ENCODE measurements at regions not wholly inside any gene's neighbourhood (a gene's known extent, or its start where the extent isn't known, plus 50 kb on each side); places are given as distances from the start of the nearest gene placed in this dataset.

DNA sequence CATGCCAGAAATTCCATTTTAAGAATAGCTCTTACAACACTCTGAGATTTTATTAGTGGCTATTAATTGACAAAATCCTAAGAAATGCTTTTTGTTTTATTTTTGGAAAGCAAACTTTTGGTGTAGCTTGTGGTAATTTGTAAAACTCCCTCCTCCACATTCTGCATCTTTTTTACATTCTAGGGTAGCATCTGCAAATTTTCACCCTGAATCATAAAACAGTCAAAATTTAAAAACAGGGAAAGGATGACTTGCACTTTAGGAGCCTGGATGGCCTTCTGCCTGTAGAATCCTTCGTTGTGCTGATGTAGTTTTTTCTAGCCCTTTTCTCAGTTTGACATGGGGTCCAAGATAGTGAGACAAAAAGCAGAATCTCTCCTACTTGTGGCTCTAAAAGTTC, 316.1 kb downstream of the ADRA2A start:
- TF ChIP-seq, protein P1, sequence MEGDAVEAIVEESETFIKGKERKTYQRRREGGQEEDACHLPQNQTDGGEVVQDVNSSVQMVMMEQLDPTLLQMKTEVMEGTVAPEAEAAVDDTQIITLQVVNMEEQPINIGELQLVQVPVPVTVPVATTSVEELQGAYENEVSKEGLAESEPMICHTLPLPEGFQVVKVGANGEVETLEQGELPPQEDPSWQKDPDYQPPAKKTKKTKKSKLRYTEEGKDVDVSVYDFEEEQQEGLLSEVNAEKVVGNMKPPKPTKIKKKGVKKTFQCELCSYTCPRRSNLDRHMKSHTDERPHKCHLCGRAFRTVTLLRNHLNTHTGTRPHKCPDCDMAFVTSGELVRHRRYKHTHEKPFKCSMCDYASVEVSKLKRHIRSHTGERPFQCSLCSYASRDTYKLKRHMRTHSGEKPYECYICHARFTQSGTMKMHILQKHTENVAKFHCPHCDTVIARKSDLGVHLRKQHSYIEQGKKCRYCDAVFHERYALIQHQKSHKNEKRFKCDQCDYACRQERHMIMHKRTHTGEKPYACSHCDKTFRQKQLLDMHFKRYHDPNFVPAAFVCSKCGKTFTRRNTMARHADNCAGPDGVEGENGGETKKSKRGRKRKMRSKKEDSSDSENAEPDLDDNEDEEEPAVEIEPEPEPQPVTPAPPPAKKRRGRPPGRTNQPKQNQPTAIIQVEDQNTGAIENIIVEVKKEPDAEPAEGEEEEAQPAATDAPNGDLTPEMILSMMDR (conservative IDR thresholded peaks at IDR 0.05): no peak
- Histone ChIP-seq H4K91ac (ENCODE audit: insufficient read length, low read depth, low read length) (no peak overlapping the region), H3K18ac (ENCODE audit: insufficient read length, low read depth, low read length) (no peak overlapping the region), H2BK15ac (ENCODE audit: low read depth, low read length) (no peak overlapping the region), H2BK12ac (ENCODE audit: insufficient read length, low read depth, low read length) (no peak overlapping the region), H3T11ph (ENCODE audit: low read length) (no peak overlapping the region), H3K27me3 (ENCODE audit: insufficient read depth, low read length) (no peaks in the 10 kb centered on the region), H3K23me2 (ENCODE audit: insufficient read length, low read depth, low read length, poor library complexity, severe bottlenecking) (no peaks in the 10 kb centered on the region), H3K23ac (ENCODE audit: insufficient read length, low read depth, low read length) (no peak overlapping the region), H3K9me3 (ENCODE audit: control insufficient read depth, low read depth, low read length) (no peaks in the 10 kb centered on the region), H2BK5ac (ENCODE audit: insufficient read length, low read length) (no peak overlapping the region), H3K27ac (ENCODE audit: insufficient read length, low read depth, low read length) (no peak overlapping the region), H3K56ac (ENCODE audit: insufficient read length, low read depth, low read length) (no peak overlapping the region), H3K4me2 (ENCODE audit: insufficient read depth, insufficient read length, low read length) (no peak overlapping the region), H2AFZ (ENCODE audit: low read length) (no peak overlapping the region), H3K79me1 (ENCODE audit: insufficient read depth, low read depth, low read length, poor library complexity, severe bottlenecking) (no peaks in the 10 kb centered on the region), H2BK20ac (ENCODE audit: low read depth, low read length, poor library complexity, severe bottlenecking) (no peak overlapping the region), H2AK5ac (ENCODE audit: insufficient read length, low read length) (no peak overlapping the region), H3K14ac (ENCODE audit: insufficient read depth, low read length) (no peak overlapping the region), H3K4ac (ENCODE audit: low read depth, low read length) (no peak overlapping the region), H4K8ac (replicated peaks; ENCODE audit: insufficient read length, low read depth, low read length) (no peak overlapping the region), H3K79me2 (ENCODE audit: insufficient read depth, low read length) (no peaks in the 10 kb centered on the region), H4K5ac (ENCODE audit: insufficient read length, low read depth, low read length) (no peak overlapping the region), H2BK120ac (ENCODE audit: low read depth, low read length, poor library complexity, severe bottlenecking) (no peak overlapping the region), H3K4me1 (ENCODE audit: insufficient read depth, low read length) (no peaks in the 10 kb centered on the region; the same call in 1 of the 2 replicates), H3K9ac (ENCODE audit: extremely low read depth, insufficient read length, low read length) (no peak overlapping the region), H4K20me1 (ENCODE audit: control insufficient read depth, insufficient read depth, insufficient read length) (no peaks in the 10 kb centered on the region)
- WGBS (ENCODE audit: extremely low coverage, insufficient read length, low lambda C conversion rate): no CpG with 5 or more reads among the region's 1 CpG
- DNase-seq: no peak
- Mint-ChIP-seq H3K27me3 (ENCODE audit: low read depth) (no peaks in the 10 kb centered on the region), H3K4me3 (no peak overlapping the region), H3K36me3 (ENCODE audit: insufficient read depth in 1 of 3, low read depth in 3 of 3) (peaks cover 0 to 8% (median 3%) of the 10 kb centered on the region in 3 experiments; a peak in 1 of 7 replicates), H3K27ac (no peak overlapping the region), H3K9me3 (peaks cover 6 to 8% of the 10 kb centered on the region in 2 experiments; a peak in 3 of 5 replicates), H3K4me1 (peaks cover 7 to 12% of the 10 kb centered on the region in 2 experiments)
